Neural cell (in vitro differentiated cells): ENCODE measurements at regions not wholly inside any gene's neighbourhood (a gene's known extent, or its start where the extent isn't known, plus 50 kb on each side); places are given as distances from the start of the nearest gene placed in this dataset.

Source experiments
- H2AFZ ChIP-seq: fragments of 200-600, 300-800 bp; sonication (generic), shearing (Covaris generic); 2 replicates; pipeline ENCODE4 v1.6.0; 2014; ENCODE audit warnings: low read depth, mild to moderate bottlenecking, antibody characterized with exemption, low read length, moderate library complexity
- H3F3A ChIP-seq: fragments of 200-600 bp; shearing (Covaris generic); 2 replicates; pipeline ENCODE4 v1.6.1; 2016; ENCODE audit warnings: mild to moderate bottlenecking, moderate library complexity, mixed read lengths, antibody characterized with exemption, low read length; ENCODE audit not compliant: insufficient read depth, poor library complexity, severe bottlenecking
- H3K27ac ChIP-seq: fragments of 200-600, 300-800 bp; sonication (generic), shearing (Covaris generic); 2 replicates; pipeline ENCODE4 v1.5.1; 2014; ENCODE audit warnings: mild to moderate bottlenecking, low read length, moderate library complexity
- H3K27me3 ChIP-seq: fragments of 300-800, 200-600 bp; sonication (generic), shearing (Covaris generic); 2 replicates; pipeline ENCODE4 v1.6.0; 2014; ENCODE audit warnings: mild to moderate bottlenecking, low read depth, low read length, moderate library complexity; ENCODE audit not compliant: insufficient read depth
- H3K36me3 ChIP-seq: fragments of 300-800, 200-600 bp; sonication (generic), shearing (Covaris generic); 2 replicates; pipeline ENCODE4 v1.5.1; 2014; ENCODE audit warnings: mild to moderate bottlenecking, antibody characterized with exemption, low read length, moderate library complexity; ENCODE audit not compliant: insufficient read depth
- H3K4me2 ChIP-seq: fragments of 300-800, 200-600 bp; sonication (generic), shearing (Covaris generic); 2 replicates; pipeline ENCODE4 v1.6.0; 2014; ENCODE audit warnings: mild to moderate bottlenecking, low read length
- H3K4me3 ChIP-seq: fragments of 300-800, 200-600 bp; sonication (generic), shearing (Covaris generic); 2 replicates; pipeline ENCODE4 v1.5.1; 2014; ENCODE audit warnings: mild to moderate bottlenecking, low read length, moderate library complexity
- H3K79me2 ChIP-seq: fragments of 200-600 bp; shearing (Covaris generic); replicated peaks from 2 replicates; pipeline ENCODE4 v1.6.0; 2014; ENCODE audit warnings: mild to moderate bottlenecking, low read length, moderate library complexity; ENCODE audit not compliant: insufficient read depth
- H3K9ac ChIP-seq: fragments of 300-800, 200-600 bp; sonication (generic), shearing (Covaris generic); 2 replicates; pipeline ENCODE4 v1.6.1; 2016; ENCODE audit warnings: mild to moderate bottlenecking, low read length, mixed read lengths
- H3K9me2 ChIP-seq: fragments of 200-600 bp; shearing (Covaris generic); 2 replicates; pipeline ENCODE4 v1.6.1; 2016; ENCODE audit warnings: mild to moderate bottlenecking, low read length, mixed read lengths; ENCODE audit not compliant: insufficient read depth
- H3K9me3 ChIP-seq: fragments of 200-600, 300-800 bp; sonication (generic), shearing (Covaris generic); 2 replicates; pipeline ENCODE4 v1.6.1; 2016; ENCODE audit warnings: mild to moderate bottlenecking, mixed run types, low read length, moderate library complexity, mixed read lengths
- H4K20me1 ChIP-seq: fragments of 200-600 bp; shearing (Covaris generic); 2 replicates; pipeline ENCODE4 v1.6.1; 2016; ENCODE audit warnings: mild to moderate bottlenecking, mixed run types; ENCODE audit not compliant: insufficient read depth
- CTCF ChIP-seq: fragments of 450-650 bp; IDR thresholded peaks from 2 replicates; pipeline ENCODE4 v1.5.1; 2014; ENCODE audit warnings: antibody characterized with exemption, mild to moderate bottlenecking, moderate library complexity; ENCODE audit not compliant: poor library complexity, severe bottlenecking
- EP300 ChIP-seq: fragments of 450-650 bp; conservative IDR thresholded peaks from 2 replicates; pipeline ENCODE4 v1.6.1; 2014; ENCODE audit warnings: antibody characterized with exemption, mild to moderate bottlenecking, moderate library complexity; ENCODE audit not compliant: poor library complexity, severe bottlenecking
- EZH2 ChIP-seq: fragments of 200-600, 300-800 bp; shearing (Covaris generic), sonication (generic); IDR thresholded peaks from 2 replicates; pipeline ENCODE4 v1.6.1; 2014; ENCODE audit warnings: antibody characterized with exemption, low read length, borderline replicate concordance, mild to moderate bottlenecking; ENCODE audit not compliant: insufficient read depth, poor library complexity, severe bottlenecking
- MXI1 ChIP-seq: fragments of 450-650 bp; conservative IDR thresholded peaks from 2 replicates; pipeline ENCODE4 v1.6.1; 2014; ENCODE audit warnings: antibody characterized with exemption, mild to moderate bottlenecking; ENCODE audit not compliant: poor library complexity, severe bottlenecking
- POLR2AphosphoS5 ChIP-seq: IDR thresholded peaks from 2 replicates; pipeline ENCODE4 v1.6.1; 2012
- RAD21 ChIP-seq: fragments of 450-650 bp; conservative IDR thresholded peaks from 2 replicates; pipeline ENCODE4 v1.6.1; 2014; ENCODE audit warnings: antibody characterized with exemption, mild to moderate bottlenecking, moderate library complexity
- REST ChIP-seq: IDR thresholded peaks from 2 replicates; pipeline ENCODE4 v1.6.1; 2012; ENCODE audit warnings: borderline replicate concordance
- SMC3 ChIP-seq: fragments of 450-650 bp; conservative IDR thresholded peaks from 2 replicates; pipeline ENCODE4 v1.6.1; 2014; ENCODE audit warnings: antibody characterized with exemption, mild to moderate bottlenecking, moderate library complexity; ENCODE audit not compliant: poor library complexity
- TAF1 ChIP-seq: IDR thresholded peaks from 2 replicates; pipeline ENCODE4 v1.6.1; 2012; ENCODE audit warnings: low read depth

GRCh38 chr18:55738483-55739114 lies 150.6 kb upstream of the TCF4 start:
- Histone ChIP-seq H3K27me3 (no peaks in the 10 kb centered on the region), H3K79me2 (no peaks in the 10 kb centered on the region), H3K4me2 (no peak overlapping the region), H3F3A (no peaks in the 10 kb centered on the region), H3K27ac (no peak overlapping the region), H4K20me1 (no peaks in the 10 kb centered on the region), H3K4me3 (no peak overlapping the region), H3K9me2 (no peaks in the 10 kb centered on the region), H3K9me3 (no peaks in the 10 kb centered on the region), H3K36me3 (no peaks in the 10 kb centered on the region), H2AFZ (no peak overlapping the region), H3K9ac (no peak overlapping the region)
- TF ChIP-seq REST (no peak), RAD21 (no peak), CTCF (no peak), EP300 (no peak), POLR2AphosphoS5 (no peak), SMC3 (no peak), MXI1 (no peak), EZH2 (no peak), TAF1 (no peak)

GRCh38 chr18:55737781-55738468 lies 149.9 kb upstream of the TCF4 start:
- no peaks in the 10 kb centered on the region for H3K79me2 ChIP-seq
- no peak overlapping the region for H3K9ac ChIP-seq
- no peaks in the 10 kb centered on the region for H3K9me3 ChIP-seq
- H3K27ac ChIP-seq: no peak overlapping the region
- no peaks in the 10 kb centered on the region for H3K9me2 ChIP-seq
- H4K20me1 ChIP-seq: no peaks in the 10 kb centered on the region
- TF ChIP-seq EZH2 (no peak), POLR2AphosphoS5 (no peak), SMC3 (no peak), CTCF (no peak), MXI1 (no peak), RAD21 (no peak), TAF1 (no peak), REST (no peak), EP300 (no peak)
- H3K4me2 ChIP-seq: no peak overlapping the region
- no peak overlapping the region for H3K4me3 ChIP-seq
- no peaks in the 10 kb centered on the region for H3K27me3 ChIP-seq
- no peaks in the 10 kb centered on the region for H3F3A ChIP-seq
- no peaks in the 10 kb centered on the region for H3K36me3 ChIP-seq
- no peak overlapping the region for H2AFZ ChIP-seq
